Epithelial cell of proximal tubule (primary cell): ENCODE measurements at regions not wholly inside any gene's neighbourhood (a gene's known extent, or its start where the extent isn't known, plus 50 kb on each side); places are given as distances from the start of the nearest gene placed in this dataset.

Experiments
- DNase-seq: peaks from one replicate; pipeline ENCODE4 v3.0.0-alpha.2; 2011; ENCODE audit warnings: low read depth
- H3K4me3 ChIP-seq: 2 replicates; pipeline ENCODE4 v1.5.1; 2011; ENCODE audit warnings: low read depth, mild to moderate bottlenecking, low read length
- TF ChIP-seq, protein P1 (sequence below): conservative IDR thresholded peaks from 2 replicates; pipeline ENCODE4 v1.5.1; 2012; ENCODE audit warnings: low read depth, mild to moderate bottlenecking, low read length

DNA sequence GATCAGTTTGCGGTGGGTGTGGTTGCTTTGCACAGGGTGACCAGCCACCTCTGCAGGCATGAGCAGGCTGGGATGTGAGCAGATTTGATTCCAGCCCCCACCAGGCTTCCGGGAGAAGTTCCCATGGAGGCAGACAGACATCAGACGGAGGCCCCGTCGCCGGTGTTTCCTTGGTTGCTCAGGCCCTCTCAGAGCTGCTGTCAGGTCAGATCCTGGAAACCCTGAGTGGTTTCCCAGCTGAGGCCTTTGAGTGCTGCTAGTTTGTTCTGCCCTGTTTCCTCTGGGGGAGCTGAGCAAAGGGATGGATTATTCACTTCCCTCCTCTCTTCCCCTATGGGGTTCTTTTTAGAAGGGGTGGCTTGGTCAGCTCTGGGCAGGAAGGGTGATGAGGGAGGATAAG, 62.2 kb downstream of the FAM241B start:
- TF ChIP-seq, protein P1, sequence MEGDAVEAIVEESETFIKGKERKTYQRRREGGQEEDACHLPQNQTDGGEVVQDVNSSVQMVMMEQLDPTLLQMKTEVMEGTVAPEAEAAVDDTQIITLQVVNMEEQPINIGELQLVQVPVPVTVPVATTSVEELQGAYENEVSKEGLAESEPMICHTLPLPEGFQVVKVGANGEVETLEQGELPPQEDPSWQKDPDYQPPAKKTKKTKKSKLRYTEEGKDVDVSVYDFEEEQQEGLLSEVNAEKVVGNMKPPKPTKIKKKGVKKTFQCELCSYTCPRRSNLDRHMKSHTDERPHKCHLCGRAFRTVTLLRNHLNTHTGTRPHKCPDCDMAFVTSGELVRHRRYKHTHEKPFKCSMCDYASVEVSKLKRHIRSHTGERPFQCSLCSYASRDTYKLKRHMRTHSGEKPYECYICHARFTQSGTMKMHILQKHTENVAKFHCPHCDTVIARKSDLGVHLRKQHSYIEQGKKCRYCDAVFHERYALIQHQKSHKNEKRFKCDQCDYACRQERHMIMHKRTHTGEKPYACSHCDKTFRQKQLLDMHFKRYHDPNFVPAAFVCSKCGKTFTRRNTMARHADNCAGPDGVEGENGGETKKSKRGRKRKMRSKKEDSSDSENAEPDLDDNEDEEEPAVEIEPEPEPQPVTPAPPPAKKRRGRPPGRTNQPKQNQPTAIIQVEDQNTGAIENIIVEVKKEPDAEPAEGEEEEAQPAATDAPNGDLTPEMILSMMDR: no peak
- H3K4me3 ChIP-seq: no peak overlapping the region
- no peak for DNase-seq

DNA sequence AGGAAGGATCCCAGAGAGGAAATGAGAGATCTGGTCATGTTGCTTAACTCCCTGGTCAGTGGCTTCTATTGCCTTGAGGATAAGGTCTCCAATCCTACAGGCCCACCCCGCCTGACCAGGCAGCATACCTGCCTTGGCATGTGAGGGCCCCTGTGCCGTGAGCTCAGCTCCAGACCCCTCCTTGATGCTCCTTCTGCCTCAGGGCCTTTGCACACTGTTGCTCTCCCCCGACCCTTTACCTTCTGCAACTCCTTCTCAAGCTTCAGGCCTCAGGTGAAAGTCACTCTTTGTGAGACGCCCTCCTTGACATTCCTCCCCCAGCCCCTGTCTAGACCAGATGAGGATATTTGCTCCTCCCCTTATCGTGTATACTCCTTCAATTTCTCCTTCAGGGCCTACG, 62.8 kb downstream of the FAM241B start:
- no peak overlapping the region for H3K4me3 ChIP-seq
- DNase-seq: no peak
- TF ChIP-seq, protein P1: no peak

DNA sequence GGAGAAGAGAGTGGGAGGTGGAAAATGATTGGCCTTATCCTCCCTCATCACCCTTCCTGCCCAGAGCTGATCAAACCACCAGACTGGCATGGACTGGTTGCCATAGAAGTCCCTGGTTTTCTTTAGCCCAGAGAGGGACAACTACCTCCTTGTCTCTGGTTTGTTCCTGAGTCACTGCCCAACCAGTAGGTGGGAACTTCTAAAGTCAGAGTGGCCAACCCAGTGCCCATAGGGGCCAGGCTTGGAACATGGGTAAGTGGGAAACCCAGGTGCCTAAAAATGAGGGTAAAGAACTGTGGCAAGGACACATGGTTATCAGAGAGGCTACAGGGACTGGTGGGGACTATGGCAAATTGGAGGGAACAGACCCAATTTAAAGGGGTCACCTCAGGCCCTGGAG, 63.8 kb downstream of the FAM241B start:
- TF ChIP-seq, protein P1: no peak
- DNase-seq: no peak

DNA sequence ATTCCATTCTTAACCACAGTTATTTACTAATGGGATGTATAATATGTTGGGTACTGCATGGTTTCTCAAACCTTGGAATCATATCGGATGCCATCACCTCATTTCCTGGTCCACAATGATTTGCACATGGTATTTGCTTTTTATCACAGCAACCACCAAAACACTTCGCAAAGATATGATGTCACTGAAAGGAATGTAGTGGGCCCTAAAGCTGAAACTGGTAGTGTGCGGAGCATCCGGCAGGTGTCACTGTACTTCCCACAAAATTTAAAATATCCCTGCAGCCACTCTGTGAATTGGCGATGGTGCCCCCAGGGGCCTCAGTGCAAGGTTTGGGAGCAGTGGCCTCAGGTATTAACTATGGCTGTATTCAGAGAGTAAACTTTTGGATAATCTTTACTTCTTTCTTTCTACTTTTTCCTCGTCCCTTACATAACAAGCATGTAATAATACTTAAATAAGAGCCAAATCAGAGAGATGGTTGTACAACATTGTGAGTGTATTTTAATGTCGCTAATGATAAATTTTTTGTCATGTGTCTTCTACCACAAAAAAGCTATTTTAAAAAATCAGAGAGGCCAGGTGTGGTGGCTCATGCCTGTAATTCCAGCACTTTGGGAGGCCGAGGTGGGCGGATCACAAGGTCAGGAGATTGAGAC, 66.2 kb downstream of the FAM241B start:
- DNase-seq: peak; percentile 70
- no peak overlapping the region for H3K4me3 ChIP-seq
- TF ChIP-seq, protein P1: peak; percentile 72

More for the DNA sequence above, 63.8 kb downstream of the FAM241B start:
- no peak overlapping the region for H3K4me3 ChIP-seq

DNA sequence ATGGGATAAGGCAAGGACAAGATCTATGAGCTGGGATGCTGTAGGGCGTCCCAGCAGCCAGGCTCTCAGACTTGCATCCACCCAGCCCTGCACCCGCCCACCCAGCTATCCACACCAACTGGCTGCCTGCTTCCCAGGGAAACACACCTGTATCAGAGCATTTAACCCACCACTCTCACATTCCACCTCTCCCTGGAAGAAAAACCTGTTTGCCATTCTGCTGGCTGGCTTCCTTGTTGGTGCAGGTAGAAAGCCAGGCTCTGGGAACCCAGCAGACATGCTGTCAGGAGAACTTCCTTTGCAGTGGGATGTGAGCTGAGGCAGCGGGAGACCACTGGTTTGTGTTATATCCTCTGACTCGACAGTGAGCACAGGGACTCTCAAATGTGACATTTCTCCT, 67.0 kb downstream of the FAM241B start:
- no peak for DNase-seq
- TF ChIP-seq, protein P1: no peak
- H3K4me3 ChIP-seq: no peak overlapping the region

DNA sequence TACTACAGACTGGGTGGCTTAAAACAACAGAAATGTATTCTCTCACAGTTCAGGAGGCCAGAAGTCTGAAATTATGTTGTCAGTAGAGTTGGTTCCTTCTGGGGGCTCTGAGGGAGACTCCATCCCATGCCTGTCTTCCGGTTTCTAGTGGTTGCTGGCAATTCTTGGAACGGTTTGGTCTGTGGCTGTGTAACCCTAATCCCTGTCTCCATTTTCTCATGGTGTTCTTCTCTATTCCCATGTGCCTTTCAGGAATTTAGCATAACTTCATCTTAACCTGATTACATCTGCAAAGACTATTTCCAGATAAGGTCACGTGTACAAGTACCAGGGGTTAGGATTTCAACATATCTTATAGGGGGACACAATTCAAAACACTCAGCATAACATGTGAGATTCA, 73.2 kb downstream of the FAM241B start:
- H3K4me3 ChIP-seq: no peak overlapping the region
- no peak for DNase-seq
- TF ChIP-seq, protein P1: no peak

DNA sequence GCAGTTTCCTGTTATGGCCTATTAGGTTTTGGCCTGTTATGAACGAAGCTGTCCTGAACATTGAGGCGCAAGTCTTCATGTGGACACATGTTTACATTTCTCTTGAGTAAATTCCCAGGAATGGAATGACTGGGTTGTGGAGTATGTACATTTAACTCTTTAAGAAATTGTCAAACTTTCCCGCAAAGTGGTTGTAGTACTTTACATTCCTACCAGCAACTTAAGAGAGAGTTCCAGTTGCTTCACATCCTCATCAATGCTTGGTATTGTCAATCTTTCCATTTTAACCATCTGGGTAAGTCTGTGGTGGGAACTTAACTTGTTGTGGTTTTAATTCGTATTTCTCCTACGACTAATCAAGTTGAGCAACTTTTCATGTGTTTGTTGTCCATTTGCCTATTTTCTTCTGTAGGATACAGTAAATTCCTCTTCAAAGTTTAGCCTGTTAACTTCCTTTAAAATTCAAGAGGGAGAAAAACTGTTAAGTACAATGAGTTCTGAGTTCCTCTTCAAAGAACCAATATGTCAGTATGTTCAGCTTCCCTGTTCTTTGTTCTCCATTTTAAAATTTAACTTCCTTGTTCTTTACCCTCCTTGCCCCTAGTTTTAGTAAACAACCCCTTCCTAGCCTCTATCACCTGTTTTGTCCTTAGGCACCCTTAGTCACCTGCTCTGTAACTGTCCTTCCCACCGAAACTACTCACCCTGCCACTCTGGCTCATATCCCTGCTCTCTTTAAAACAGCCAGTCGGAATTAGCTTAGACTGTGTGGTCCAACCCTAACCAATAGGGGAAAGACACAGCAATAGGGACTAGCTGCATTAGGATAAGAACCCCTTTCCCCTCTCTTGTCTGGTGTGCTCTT, 74.0 kb downstream of the FAM241B start:
- peak; percentile 66 for DNase-seq
- H3K4me3 ChIP-seq: no peak overlapping the region
- TF ChIP-seq, protein P1: no peak
